ENCODE measurements at regions not wholly inside any gene's neighbourhood (a gene's known extent, or its start where the extent isn't known, plus 50 kb on each side); places are given as distances from the start of the nearest gene placed in this dataset.
"Not testable (repeated sequence)": the region's sequence is repeated elsewhere in the genome, so short reads cannot be mapped to it uniquely, and the experiment has no call there.

GRCh38 chrX:145393702-145394235 is 146.5 kb downstream of the SPANXN1 start:
- DNase-seq = no peak

- DNase-seq = no peak
Observed at GRCh38 chrX:145394344-145394743, 147.0 kb downstream of the SPANXN1 start.

GRCh38 chrX:145396612-145397011 is 149.3 kb downstream of the SPANXN1 start:
- no peak for DNase-seq

- peak; percentile 29 for DNase-seq
Observed at GRCh38 chrX:145405012-145405411, 157.7 kb downstream of the SPANXN1 start.

- DNase-seq = no peak
Observed at GRCh38 chrX:145410622-145411021, 163.3 kb downstream of the SPANXN1 start.

GRCh38 chrX:145436211-145436610 is 188.9 kb downstream of the SPANXN1 start:
- DNase-seq = not testable (repeated sequence)

GRCh38 chrX:145464650-145465049 is 217.3 kb downstream of the SPANXN1 start:
- no peak for DNase-seq

GRCh38 chrX:145475725-145476124 is 228.4 kb downstream of the SPANXN1 start:
- no peak for DNase-seq

GRCh38 chrX:145484740-145485139 is 237.4 kb downstream of the SPANXN1 start:
- no peak for DNase-seq

GRCh38 chrX:145502670-145503069 is 255.4 kb downstream of the SPANXN1 start:
- no peak for DNase-seq

- no peak for DNase-seq
Observed at GRCh38 chrX:145506214-145506613, 258.9 kb downstream of the SPANXN1 start.

GRCh38 chrX:145524931-145525330 is 277.6 kb downstream of the SPANXN1 start:
- DNase-seq = no peak

- no peak for DNase-seq
Observed at GRCh38 chrX:145532176-145532780, 285.0 kb downstream of the SPANXN1 start.

GRCh38 chrX:145533534-145533933 is 284.1 kb upstream of the SLITRK2 start:
- no peak for DNase-seq

GRCh38 chrX:145549496-145549895 is 268.1 kb upstream of the SLITRK2 start:
- DNase-seq = no peak

- no peak for DNase-seq
Observed at GRCh38 chrX:145552643-145553042, 265.0 kb upstream of the SLITRK2 start.

GRCh38 chrX:145553702-145554101 is 263.9 kb upstream of the SLITRK2 start:
- no peak for DNase-seq

- no peak for DNase-seq
Observed at GRCh38 chrX:145563159-145563558, 254.5 kb upstream of the SLITRK2 start.

GRCh38 chrX:145609951-145610511 is 207.6 kb upstream of the SLITRK2 start:
- no peak for DNase-seq

GRCh38 chrX:145613894-145614293 is 203.7 kb upstream of the SLITRK2 start:
- DNase-seq = no peak

- DNase-seq = no peak
Observed at GRCh38 chrX:145620666-145621065, 197.0 kb upstream of the SLITRK2 start.

GRCh38 chrX:145623453-145623852 is 194.2 kb upstream of the SLITRK2 start:
- no peak for DNase-seq

GRCh38 chrX:145630081-145630480 is 187.5 kb upstream of the SLITRK2 start:
- DNase-seq = no peak

GRCh38 chrX:145630806-145631435 is 186.7 kb upstream of the SLITRK2 start:
- no peak for DNase-seq
